ENCODE measurements at regions not wholly inside any gene's neighbourhood (a gene's known extent, or its start where the extent isn't known, plus 50 kb on each side); places are given as distances from the start of the nearest gene placed in this dataset.

DNA sequence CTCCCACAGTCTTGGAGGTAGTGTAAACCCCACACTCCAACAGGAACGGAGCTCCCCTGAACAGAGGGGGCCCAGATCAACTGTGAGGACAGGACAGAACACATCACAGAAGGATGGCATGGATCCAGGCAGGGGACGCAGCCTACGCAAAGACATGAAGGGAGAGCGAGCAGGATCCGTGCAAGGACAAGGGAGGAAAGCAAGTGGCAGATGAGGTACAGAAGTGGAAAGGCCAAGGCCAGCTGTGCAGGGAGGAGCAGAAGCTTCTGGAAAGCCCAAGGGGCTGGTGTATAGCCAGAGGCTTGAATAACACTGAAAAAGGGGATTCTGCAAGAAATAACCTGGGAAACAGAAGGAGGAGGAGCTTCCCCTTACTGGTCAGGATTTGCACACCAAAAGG lies 81.2 kb downstream of the SIPA1L2 start:
- DNase-seq (ENCODE audit: insufficient read length, low spot score) (no peak), FAIRE-seq (no peak)
- TF ChIP-seq, protein P1, sequence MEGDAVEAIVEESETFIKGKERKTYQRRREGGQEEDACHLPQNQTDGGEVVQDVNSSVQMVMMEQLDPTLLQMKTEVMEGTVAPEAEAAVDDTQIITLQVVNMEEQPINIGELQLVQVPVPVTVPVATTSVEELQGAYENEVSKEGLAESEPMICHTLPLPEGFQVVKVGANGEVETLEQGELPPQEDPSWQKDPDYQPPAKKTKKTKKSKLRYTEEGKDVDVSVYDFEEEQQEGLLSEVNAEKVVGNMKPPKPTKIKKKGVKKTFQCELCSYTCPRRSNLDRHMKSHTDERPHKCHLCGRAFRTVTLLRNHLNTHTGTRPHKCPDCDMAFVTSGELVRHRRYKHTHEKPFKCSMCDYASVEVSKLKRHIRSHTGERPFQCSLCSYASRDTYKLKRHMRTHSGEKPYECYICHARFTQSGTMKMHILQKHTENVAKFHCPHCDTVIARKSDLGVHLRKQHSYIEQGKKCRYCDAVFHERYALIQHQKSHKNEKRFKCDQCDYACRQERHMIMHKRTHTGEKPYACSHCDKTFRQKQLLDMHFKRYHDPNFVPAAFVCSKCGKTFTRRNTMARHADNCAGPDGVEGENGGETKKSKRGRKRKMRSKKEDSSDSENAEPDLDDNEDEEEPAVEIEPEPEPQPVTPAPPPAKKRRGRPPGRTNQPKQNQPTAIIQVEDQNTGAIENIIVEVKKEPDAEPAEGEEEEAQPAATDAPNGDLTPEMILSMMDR (IDR thresholded peaks at IDR 0.05; ENCODE audit: insufficient read depth, missing control alignments), result no peak

DNA sequence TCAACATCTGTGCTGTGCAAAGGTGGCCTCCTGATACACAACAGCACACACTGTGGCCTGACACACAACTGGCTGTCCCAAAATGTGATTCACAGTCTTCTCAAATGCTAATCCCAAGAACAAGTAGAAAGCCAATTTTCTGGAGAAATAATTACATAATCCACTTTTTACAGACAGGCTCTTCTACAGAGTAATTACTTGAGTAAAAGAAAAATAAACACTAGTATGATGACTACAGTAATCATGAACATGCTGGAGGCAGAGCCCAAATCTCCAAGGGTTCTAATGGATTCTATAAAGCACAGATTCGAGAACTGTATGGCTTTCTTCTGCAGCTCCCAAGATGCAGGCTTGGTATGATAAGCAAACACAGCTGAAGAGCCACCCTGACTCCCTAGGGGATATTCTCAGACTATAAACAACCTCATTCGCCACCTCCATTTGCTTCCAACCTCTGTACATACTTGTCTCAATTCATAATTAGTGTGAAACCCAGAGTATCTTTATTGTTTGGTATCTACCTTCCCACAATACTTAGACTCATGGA lies 81.9 kb downstream of the SIPA1L2 start:
- TF ChIP-seq, protein P1 (IDR thresholded peaks at IDR 0.05; ENCODE audit: insufficient read depth, missing control alignments), result no peak
- DNase-seq (ENCODE audit: insufficient read length, low spot score) (no peak), FAIRE-seq (peak; percentile 86)

DNA sequence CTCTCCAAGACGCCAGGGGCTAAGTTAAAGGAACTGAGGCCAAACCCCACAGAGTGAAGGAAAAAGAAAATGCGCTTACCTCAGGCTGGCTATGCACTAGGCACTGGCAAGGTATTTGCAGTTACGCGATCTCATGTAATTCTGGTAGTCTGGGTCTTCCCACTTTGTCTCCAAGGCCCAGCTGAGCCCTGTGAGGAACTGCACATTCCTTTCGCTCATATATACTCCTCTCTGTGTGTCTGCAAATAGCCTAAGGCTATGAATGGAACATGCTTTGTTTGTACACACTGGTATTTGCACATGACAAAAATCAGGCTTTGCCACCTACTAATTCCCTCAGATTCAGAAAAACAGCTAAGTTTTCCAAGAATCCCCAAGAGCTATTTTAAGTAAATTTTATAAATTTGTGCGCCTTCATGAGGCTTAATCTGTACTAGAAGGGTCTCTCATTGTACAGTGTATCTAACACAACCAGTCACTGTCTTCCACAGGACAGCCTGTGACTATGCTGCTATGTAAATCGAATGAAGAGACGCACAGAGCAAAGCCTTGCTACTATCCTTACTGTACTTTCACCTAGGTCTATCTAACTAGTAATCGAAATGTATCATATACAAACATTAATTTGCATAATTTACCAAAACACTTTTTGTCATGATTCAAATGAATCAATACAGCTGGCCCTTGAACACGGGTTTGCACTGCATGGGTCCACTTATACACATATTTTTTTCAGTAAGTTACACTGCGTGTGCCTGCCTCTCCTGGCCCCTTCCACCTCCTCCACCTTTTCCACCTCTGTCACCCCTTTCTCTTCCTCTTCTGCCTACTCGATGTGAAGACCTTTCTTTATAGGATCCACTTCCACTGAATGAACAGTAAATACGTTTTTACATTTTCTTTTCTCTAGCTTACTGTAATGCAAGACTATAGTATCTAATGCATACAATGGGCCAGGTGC lies 87.0 kb downstream of the SIPA1L2 start:
- peak; percentile 84 for FAIRE-seq
- TF ChIP-seq, protein P1 (IDR thresholded peaks at IDR 0.05; ENCODE audit: insufficient read depth, missing control alignments), result no peak
- DNase-seq (ENCODE audit: insufficient read length, low spot score), result no peak

DNA sequence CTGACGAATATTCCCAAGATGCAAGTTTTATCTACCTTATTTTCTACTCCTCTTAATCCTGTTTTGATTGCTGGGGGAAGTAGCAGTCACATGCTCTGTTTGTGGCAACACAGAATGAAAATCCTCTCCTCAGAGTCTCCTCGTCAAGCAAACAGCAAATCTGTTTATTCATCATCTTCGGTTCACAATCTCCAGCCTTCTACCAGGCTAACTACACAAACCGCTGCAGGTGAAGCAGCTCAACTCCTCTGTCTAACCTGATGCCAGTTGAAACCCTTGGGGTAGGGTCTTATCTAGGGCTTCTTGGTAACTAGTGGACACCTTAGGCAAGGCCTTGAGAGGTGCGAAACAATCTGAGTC lies 91.0 kb downstream of the SIPA1L2 start:
- no peak for FAIRE-seq
- no peak for DNase-seq (ENCODE audit: insufficient read length, low spot score)
- TF ChIP-seq, protein P1 (IDR thresholded peaks at IDR 0.05; ENCODE audit: insufficient read depth, missing control alignments), result no peak

DNA sequence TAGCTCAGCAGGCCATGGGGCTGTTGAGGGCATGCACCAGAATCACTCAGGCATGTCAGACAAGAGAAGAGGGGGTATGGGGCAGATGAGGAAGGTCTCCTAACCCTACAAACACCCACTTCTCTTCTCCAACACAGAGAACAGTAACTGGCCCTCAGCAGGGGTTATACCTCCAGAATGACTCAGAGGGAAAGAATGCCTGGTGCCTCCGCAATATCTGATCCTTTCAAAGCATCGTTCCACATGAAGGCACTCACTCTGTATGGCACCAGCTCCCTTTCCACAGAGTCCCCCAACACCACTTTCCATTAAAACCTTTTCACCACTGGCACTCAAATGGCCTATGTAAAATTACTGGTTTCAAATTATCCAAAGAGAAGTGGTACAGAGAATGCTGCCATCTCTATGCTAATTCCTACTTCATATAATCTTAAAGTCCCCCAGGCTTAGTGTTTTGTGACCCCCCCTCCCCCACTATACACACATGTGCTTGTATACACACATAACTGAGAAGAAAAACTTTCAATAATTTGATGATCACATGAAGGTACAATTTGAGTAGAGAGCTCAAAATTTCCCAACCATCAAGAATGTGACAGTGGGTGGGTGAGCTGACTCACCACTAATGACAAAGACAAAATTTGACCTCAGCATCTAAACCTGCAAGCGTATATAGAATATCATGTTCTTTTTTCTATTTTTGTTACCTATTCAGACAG lies 91.5 kb downstream of the SIPA1L2 start:
- TF ChIP-seq, protein P1 (IDR thresholded peaks at IDR 0.05; ENCODE audit: insufficient read depth, missing control alignments), result no peak
- no peak for DNase-seq (ENCODE audit: insufficient read length, low spot score)
- FAIRE-seq, result no peak

DNA sequence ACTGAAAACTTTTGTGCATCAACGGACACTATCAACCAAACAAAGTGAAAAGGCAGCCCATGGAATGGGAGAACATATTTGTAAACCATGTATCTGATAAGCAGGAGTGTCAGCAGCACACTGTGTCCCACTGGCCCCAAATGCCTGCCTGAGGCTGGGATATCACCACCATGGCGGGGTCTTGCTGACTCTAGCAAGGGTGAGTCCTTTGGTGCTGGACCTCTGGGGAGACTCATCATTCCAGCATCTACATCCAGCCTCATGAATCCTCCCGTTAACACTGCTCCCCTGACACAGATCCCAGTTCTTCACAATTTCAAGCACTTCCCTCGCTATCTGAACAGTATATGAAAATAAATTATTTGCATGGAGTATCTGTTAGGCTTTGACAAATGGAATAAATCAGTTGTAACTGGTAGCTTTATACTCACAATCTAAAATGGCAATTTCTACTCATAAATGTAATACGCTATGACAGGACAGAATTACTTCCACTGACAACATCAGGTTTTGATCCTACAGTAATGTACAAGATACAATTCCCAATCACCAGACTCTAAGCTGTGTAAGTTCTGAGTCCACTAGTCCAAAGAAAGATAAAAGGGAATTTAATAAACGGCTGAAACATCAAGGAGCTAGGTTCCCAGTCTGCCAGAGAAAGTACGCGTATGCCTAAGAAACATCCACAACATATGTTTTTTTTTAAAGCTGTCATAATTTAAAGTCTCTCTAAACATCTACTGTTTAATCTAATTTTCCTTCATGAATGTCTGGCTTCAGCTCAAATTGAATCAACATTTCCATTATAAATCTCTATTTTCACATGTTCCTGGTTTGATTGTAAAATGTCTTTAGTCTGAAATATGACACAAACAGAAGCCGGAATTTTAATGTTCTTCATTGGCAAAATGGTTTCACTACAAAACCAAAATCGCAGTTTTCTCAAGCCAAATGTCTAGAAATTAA lies 95.1 kb downstream of the SIPA1L2 start:
- FAIRE-seq (peak; percentile 67), DNase-seq (ENCODE audit: insufficient read length, low spot score) (no peak)
- TF ChIP-seq, protein P1 (IDR thresholded peaks at IDR 0.05; ENCODE audit: insufficient read depth, missing control alignments), result no peak

All from D721Med (cell line).